GM06990 (cell line): ENCODE measurements at regions not wholly inside any gene's neighbourhood (a gene's known extent, or its start where the extent isn't known, plus 50 kb on each side); places are given as distances from the start of the nearest gene placed in this dataset.
"Not testable (repeated sequence)": the region's sequence is repeated elsewhere in the genome, so short reads cannot be mapped to it uniquely, and the experiment has no call there.

Experiments
- DNase-seq: peaks from one replicate; pipeline ENCODE4 v3.0.0-alpha.2; 2011; ENCODE audit not compliant: insufficient read length; ENCODE audit errors: extremely low read depth
- H3K27me3 ChIP-seq: replicated peaks from 2 replicates; pipeline ENCODE4 v1.6.0; 2011; ENCODE audit warnings: low read length; ENCODE audit not compliant: control insufficient read depth, insufficient read depth
- H3K36me3 ChIP-seq: 2 replicates; pipeline ENCODE4 v1.5.1; 2011; ENCODE audit warnings: low read length; ENCODE audit not compliant: control insufficient read depth, insufficient read depth
- H3K4me3 ChIP-seq: replicated peaks from 2 replicates; pipeline ENCODE4 v1.5.1; 2011; ENCODE audit warnings: low read depth, mild to moderate bottlenecking, control low read depth, low read length
- CTCF ChIP-seq: IDR thresholded peaks from 2 replicates; pipeline ENCODE4 v1.5.1; 2011; ENCODE audit warnings: low read length, control low read depth, mild to moderate bottlenecking, inconsistent platforms; ENCODE audit not compliant: insufficient read depth, poor library complexity, severe bottlenecking

GRCh38 chr1:115534106-115534505, 107.7 kb upstream of the VANGL1 start:
- Histone ChIP-seq H3K4me3 (no peak overlapping the region), H3K27me3 (no peaks in the 10 kb centered on the region; the same call in 1 of the 2 replicates), H3K36me3 (no peaks in the 10 kb centered on the region)
- no peak for TF ChIP-seq CTCF
- DNase-seq = no peak

- Histone ChIP-seq H3K36me3 (no peaks in the 10 kb centered on the region), H3K27me3 (no peaks in the 10 kb centered on the region; the same call in 1 of the 2 replicates), H3K4me3 (no peak overlapping the region)
- TF ChIP-seq CTCF = no peak
- no peak for DNase-seq
Measured at GRCh38 chr1:115531631-115532264, 110.0 kb upstream of the VANGL1 start.

- TF ChIP-seq CTCF = no peak
- no peak overlapping the region for H3K4me3 ChIP-seq
- no peaks in the 10 kb centered on the region for H3K36me3 ChIP-seq
- no peaks in the 10 kb centered on the region; the same call in 1 of the 2 replicates for H3K27me3 ChIP-seq
- no peak for DNase-seq
Measured at GRCh38 chr1:115530407-115530806, 111.4 kb upstream of the VANGL1 start.

- no peak overlapping the region for H3K4me3 ChIP-seq
- no peaks in the 10 kb centered on the region for H3K36me3 ChIP-seq
- TF ChIP-seq CTCF = no peak
- no peaks in the 10 kb centered on the region; the same call in 1 of the 2 replicates for H3K27me3 ChIP-seq
- DNase-seq = no peak
Measured at GRCh38 chr1:115529216-115529897, 112.4 kb upstream of the VANGL1 start.

GRCh38 chr1:115528336-115528735, 113.4 kb upstream of the VANGL1 start:
- not testable (repeated sequence) for DNase-seq, H3K36me3 ChIP-seq, H3K27me3 ChIP-seq, H3K4me3 ChIP-seq

- no peak for DNase-seq
- no peak for TF ChIP-seq CTCF
- Histone ChIP-seq H3K27me3 (no peaks in the 10 kb centered on the region; the same call in 1 of the 2 replicates), H3K36me3 (no peaks in the 10 kb centered on the region), H3K4me3 (no peak overlapping the region)
Measured at GRCh38 chr1:115527746-115528145, 114.0 kb upstream of the VANGL1 start.
